Mammary epithelial cell (primary cell): ENCODE measurements at regions not wholly inside any gene's neighbourhood (a gene's known extent, or its start where the extent isn't known, plus 50 kb on each side); places are given as distances from the start of the nearest gene placed in this dataset.

Source experiments
- CTCF ChIP-seq, 2 donors: IDR thresholded peaks in 1 of 2; conservative IDR thresholded peaks in 1 of 2; 2 replicates each; pipeline ENCODE4 v1.5.1; 2011 to 2012; ENCODE audit warnings: inconsistent platforms in 2 of 2, low read length in 2 of 2, mild to moderate bottlenecking in 2 of 2, control low read depth in 1 of 2, low read depth in 1 of 2; ENCODE audit not compliant: insufficient read depth in 1 of 2; ENCODE audit errors: extremely low read depth in 1 of 2
- EZH2 ChIP-seq: IDR thresholded peaks from 2 replicates; pipeline ENCODE4 v1.6.1; 2012; ENCODE audit warnings: low read length, inconsistent platforms, borderline replicate concordance

- TF ChIP-seq CTCF (conservative IDR thresholded peaks at IDR 0.05 in 1 of 2, IDR thresholded peaks at IDR 0.05 in 1 of 2; ENCODE audit: extremely low read depth in 1 of 2, insufficient read depth in 1 of 2, low read depth in 1 of 2, low read length in 2 of 2), result no peak
- no peak for TF ChIP-seq EZH2
Observed at GRCh38 chr13:47638627-47639026, 362.4 kb downstream of the SUCLA2 start.
